OCI-LY7 (cell line): ENCODE measurements at regions not wholly inside any gene's neighbourhood (a gene's known extent, or its start where the extent isn't known, plus 50 kb on each side); places are given as distances from the start of the nearest gene placed in this dataset.

Experiments
- EZH2phosphoT487 ChIP-seq: fragments of 200-600 bp; sonication (generic); IDR thresholded peaks from 2 replicates; pipeline ENCODE4 v1.6.1; 2018; ENCODE audit warnings: low read depth, borderline replicate concordance, mild to moderate bottlenecking, mixed run types, antibody characterized with exemption, low read length, moderate library complexity, mixed read lengths
- TF ChIP-seq, protein P1 (sequence below): fragments of 200-600 bp; sonication (generic); conservative IDR thresholded peaks from 2 replicates; pipeline ENCODE4 v1.5.1; 2014; ENCODE audit warnings: mild to moderate bottlenecking, antibody characterized with exemption, low read length, moderate library complexity, mixed read lengths

DNA sequence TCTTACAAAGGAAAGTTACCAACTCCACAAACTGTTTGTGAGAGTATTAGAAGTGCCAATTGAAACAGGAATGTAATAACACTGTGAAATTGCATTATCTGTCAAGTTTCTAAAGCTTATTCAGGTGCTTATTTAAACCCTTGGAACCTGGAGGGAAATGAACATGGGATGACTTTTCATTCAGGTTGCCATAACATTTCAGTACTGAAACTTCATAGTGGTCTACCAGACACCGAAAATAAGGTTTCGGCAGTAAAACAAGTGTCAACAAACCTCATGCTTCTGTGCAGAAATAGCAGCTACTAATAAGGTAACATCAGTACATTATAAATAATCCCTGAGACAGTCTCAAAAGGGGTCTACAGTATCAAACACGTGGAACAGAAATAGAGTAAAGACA lies 890.7 kb upstream of the INTU start:
- TF ChIP-seq, protein P1, sequence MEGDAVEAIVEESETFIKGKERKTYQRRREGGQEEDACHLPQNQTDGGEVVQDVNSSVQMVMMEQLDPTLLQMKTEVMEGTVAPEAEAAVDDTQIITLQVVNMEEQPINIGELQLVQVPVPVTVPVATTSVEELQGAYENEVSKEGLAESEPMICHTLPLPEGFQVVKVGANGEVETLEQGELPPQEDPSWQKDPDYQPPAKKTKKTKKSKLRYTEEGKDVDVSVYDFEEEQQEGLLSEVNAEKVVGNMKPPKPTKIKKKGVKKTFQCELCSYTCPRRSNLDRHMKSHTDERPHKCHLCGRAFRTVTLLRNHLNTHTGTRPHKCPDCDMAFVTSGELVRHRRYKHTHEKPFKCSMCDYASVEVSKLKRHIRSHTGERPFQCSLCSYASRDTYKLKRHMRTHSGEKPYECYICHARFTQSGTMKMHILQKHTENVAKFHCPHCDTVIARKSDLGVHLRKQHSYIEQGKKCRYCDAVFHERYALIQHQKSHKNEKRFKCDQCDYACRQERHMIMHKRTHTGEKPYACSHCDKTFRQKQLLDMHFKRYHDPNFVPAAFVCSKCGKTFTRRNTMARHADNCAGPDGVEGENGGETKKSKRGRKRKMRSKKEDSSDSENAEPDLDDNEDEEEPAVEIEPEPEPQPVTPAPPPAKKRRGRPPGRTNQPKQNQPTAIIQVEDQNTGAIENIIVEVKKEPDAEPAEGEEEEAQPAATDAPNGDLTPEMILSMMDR: no peak
- no peak for TF ChIP-seq EZH2phosphoT487
